ENCODE measurements at regions not wholly inside any gene's neighbourhood (a gene's known extent, or its start where the extent isn't known, plus 50 kb on each side); places are given as distances from the start of the nearest gene placed in this dataset.

DNA sequence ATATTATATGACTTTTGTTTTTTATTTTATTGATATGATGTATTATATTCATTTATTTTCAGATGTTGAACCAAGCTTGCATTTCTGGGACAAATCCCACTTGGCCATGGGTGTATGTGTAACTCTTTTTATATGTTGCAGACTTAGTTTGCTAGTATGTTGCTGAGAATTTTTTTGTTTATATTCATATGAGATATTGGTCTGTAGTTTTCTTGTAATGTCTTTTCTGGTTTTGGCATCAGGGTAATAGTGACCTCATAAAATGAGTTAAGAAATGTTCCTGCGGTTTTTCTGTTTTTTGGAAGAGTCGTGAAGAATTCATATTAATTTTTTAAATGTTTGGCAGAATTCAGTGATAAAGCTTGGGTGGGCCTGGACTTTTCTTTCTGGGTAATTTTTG lies 88.7 kb downstream of the ASB1 start:
- Histone ChIP-seq H3K27me3 (ENCODE audit: insufficient read depth, insufficient read length) (no peaks in the 10 kb centered on the region), H3K36me3 (ENCODE audit: insufficient read depth, insufficient read length, low read length) (no peaks in the 10 kb centered on the region), H3K9me3 (ENCODE audit: insufficient read depth, low read length) (no peaks in the 10 kb centered on the region), H3K4me3 (ENCODE audit: insufficient read length, low read depth) (no peak overlapping the region), H3K4me1 (ENCODE audit: insufficient read depth, insufficient read length) (peaks cover 11% of the 10 kb centered on the region), H3K9ac (ENCODE audit: insufficient read length, low read depth) (no peak overlapping the region)
- TF ChIP-seq SUZ12 (IDR thresholded peaks at IDR 0.05; ENCODE audit: extremely low read depth, insufficient read depth, insufficient read length), result no peak
- no peak for DNase-seq (ENCODE audit: low read depth, low spot score)

DNA sequence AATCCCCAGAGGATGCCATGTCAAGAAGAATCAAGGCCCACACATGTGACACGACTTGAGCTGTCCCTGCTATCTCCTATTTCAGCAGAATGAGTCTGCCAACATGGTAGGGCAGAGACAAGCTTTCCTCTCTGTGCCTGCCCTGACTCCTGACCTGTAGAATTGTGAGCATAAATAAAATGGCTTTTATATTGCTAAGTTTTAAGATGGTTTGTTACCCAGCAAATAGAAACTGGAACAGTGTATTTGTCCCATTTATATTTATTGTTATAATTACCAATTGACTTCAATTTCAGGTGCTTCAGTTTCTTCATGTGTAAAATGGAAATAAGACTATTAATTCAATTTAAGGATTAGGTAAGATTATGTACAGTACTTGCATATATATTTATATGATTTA lies 90.5 kb downstream of the ASB1 start:
- no peaks in the 10 kb centered on the region for H3K36me3 ChIP-seq (ENCODE audit: insufficient read depth, insufficient read length, low read length)
- peaks cover 3% of the 10 kb centered on the region for H3K4me1 ChIP-seq (ENCODE audit: insufficient read depth, insufficient read length)
- no peaks in the 10 kb centered on the region for H3K27me3 ChIP-seq (ENCODE audit: insufficient read depth, insufficient read length)
- no peak overlapping the region for H3K4me3 ChIP-seq (ENCODE audit: insufficient read length, low read depth)
- no peak overlapping the region for H3K9ac ChIP-seq (ENCODE audit: insufficient read length, low read depth)
- no peak for DNase-seq (ENCODE audit: low read depth, low spot score)
- no peak for TF ChIP-seq YY1 (IDR thresholded peaks at IDR 0.05; ENCODE audit: insufficient read depth, insufficient read length)
- no peak for TF ChIP-seq SUZ12 (IDR thresholded peaks at IDR 0.05; ENCODE audit: extremely low read depth, insufficient read depth, insufficient read length)
- no peak for TF ChIP-seq ZNF274 (IDR thresholded peaks at IDR 0.05; ENCODE audit: low read depth, low read length)
- no peaks in the 10 kb centered on the region for H3K9me3 ChIP-seq (ENCODE audit: insufficient read depth, low read length)

DNA sequence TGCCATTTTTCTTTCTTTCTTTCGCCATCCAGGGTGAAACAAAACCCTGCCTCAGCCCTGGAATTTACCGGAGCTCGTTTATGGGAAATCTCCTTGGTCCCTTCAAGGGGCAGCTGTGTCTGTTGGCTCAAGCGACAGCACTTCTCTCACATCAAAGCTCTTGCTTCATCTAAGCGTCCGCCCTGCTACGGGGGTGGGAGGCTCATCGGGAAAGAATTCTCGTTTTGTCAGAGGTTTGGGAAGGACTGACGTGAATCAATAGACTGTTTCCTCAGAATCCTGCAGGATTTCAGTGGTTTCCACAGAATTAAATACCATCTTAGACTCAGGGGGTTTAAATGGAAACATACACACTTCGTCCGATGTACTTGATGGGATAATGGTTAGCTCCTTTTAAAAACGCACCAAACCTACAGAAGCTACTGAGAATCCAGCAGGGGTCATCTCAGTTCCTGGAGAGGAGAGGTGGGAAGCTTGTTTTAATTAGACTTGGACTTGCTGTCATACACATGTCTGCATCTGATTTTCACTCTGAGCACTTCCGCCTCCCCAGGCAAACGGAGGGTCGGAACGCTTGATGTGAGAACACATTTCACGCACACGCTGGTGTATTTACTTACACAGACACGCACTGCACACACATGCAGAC lies 91.6 kb downstream of the ASB1 start:
- Histone ChIP-seq H3K27me3 (ENCODE audit: insufficient read depth, insufficient read length) (no peaks in the 10 kb centered on the region), H3K9ac (ENCODE audit: insufficient read length, low read depth) (no peak overlapping the region), H3K4me1 (ENCODE audit: insufficient read depth, insufficient read length) (peaks cover 6% of the 10 kb centered on the region), H3K9me3 (ENCODE audit: insufficient read depth, low read length) (no peaks in the 10 kb centered on the region), H3K4me3 (ENCODE audit: insufficient read length, low read depth) (no peak overlapping the region), H3K36me3 (ENCODE audit: insufficient read depth, insufficient read length, low read length) (no peaks in the 10 kb centered on the region)
- TF ChIP-seq YY1 (IDR thresholded peaks at IDR 0.05; ENCODE audit: insufficient read depth, insufficient read length) (no peak), ZNF274 (IDR thresholded peaks at IDR 0.05; ENCODE audit: low read depth, low read length) (no peak), SUZ12 (IDR thresholded peaks at IDR 0.05; ENCODE audit: extremely low read depth, insufficient read depth, insufficient read length) (no peak)
- no peak for DNase-seq (ENCODE audit: low read depth, low spot score)

- Histone ChIP-seq H3K36me3 (ENCODE audit: insufficient read depth, insufficient read length, low read length) (no peaks in the 10 kb centered on the region), H3K9me3 (ENCODE audit: insufficient read depth, low read length) (no peaks in the 10 kb centered on the region), H3K27me3 (ENCODE audit: insufficient read depth, insufficient read length) (no peaks in the 10 kb centered on the region), H3K4me3 (ENCODE audit: insufficient read length, low read depth) (no peak overlapping the region), H3K9ac (ENCODE audit: insufficient read length, low read depth) (no peak overlapping the region), H3K4me1 (ENCODE audit: insufficient read depth, insufficient read length) (peaks cover 6% of the 10 kb centered on the region)
- TF ChIP-seq SUZ12 (IDR thresholded peaks at IDR 0.05; ENCODE audit: extremely low read depth, insufficient read depth, insufficient read length), result no peak
- no peak for TF ChIP-seq YY1 (IDR thresholded peaks at IDR 0.05; ENCODE audit: insufficient read depth, insufficient read length)
- no peak for TF ChIP-seq ZNF274 (IDR thresholded peaks at IDR 0.05; ENCODE audit: low read depth, low read length)
- DNase-seq (ENCODE audit: low read depth, low spot score), result no peak
Measured at GRCh38 chr2:238518821-238519186, 92.1 kb downstream of the ASB1 start.

GRCh38 chr2:238520359-238520886 lies 93.7 kb downstream of the ASB1 start:
- H3K9ac ChIP-seq (ENCODE audit: insufficient read length, low read depth), result no peak overlapping the region
- H3K4me3 ChIP-seq (ENCODE audit: insufficient read length, low read depth), result no peak overlapping the region
- TF ChIP-seq ZNF274 (IDR thresholded peaks at IDR 0.05; ENCODE audit: low read depth, low read length), result no peak
- no peak for TF ChIP-seq YY1 (IDR thresholded peaks at IDR 0.05; ENCODE audit: insufficient read depth, insufficient read length)
- TF ChIP-seq SUZ12 (IDR thresholded peaks at IDR 0.05; ENCODE audit: extremely low read depth, insufficient read depth, insufficient read length), result no peak
- no peak for DNase-seq (ENCODE audit: low read depth, low spot score)
- H3K36me3 ChIP-seq (ENCODE audit: insufficient read depth, insufficient read length, low read length), result no peaks in the 10 kb centered on the region
- no peaks in the 10 kb centered on the region for H3K27me3 ChIP-seq (ENCODE audit: insufficient read depth, insufficient read length)
- H3K9me3 ChIP-seq (ENCODE audit: insufficient read depth, low read length), result no peaks in the 10 kb centered on the region
- peaks cover 6% of the 10 kb centered on the region for H3K4me1 ChIP-seq (ENCODE audit: insufficient read depth, insufficient read length)

GRCh38 chr2:238521002-238521401 lies 94.3 kb downstream of the ASB1 start:
- Histone ChIP-seq H3K4me3 (ENCODE audit: insufficient read length, low read depth) (no peak overlapping the region), H3K27me3 (ENCODE audit: insufficient read depth, insufficient read length) (no peaks in the 10 kb centered on the region), H3K4me1 (ENCODE audit: insufficient read depth, insufficient read length) (peaks cover 6% of the 10 kb centered on the region), H3K36me3 (ENCODE audit: insufficient read depth, insufficient read length, low read length) (no peaks in the 10 kb centered on the region), H3K9me3 (ENCODE audit: insufficient read depth, low read length) (no peaks in the 10 kb centered on the region), H3K9ac (ENCODE audit: insufficient read length, low read depth) (no peak overlapping the region)
- no peak for DNase-seq (ENCODE audit: low read depth, low spot score)
- TF ChIP-seq YY1 (IDR thresholded peaks at IDR 0.05; ENCODE audit: insufficient read depth, insufficient read length) (no peak), SUZ12 (IDR thresholded peaks at IDR 0.05; ENCODE audit: extremely low read depth, insufficient read depth, insufficient read length) (no peak), ZNF274 (IDR thresholded peaks at IDR 0.05; ENCODE audit: low read depth, low read length) (no peak)

- Histone ChIP-seq H3K27me3 (ENCODE audit: insufficient read depth, insufficient read length) (no peaks in the 10 kb centered on the region), H3K9ac (ENCODE audit: insufficient read length, low read depth) (no peak overlapping the region), H3K4me3 (ENCODE audit: insufficient read length, low read depth) (no peak overlapping the region), H3K4me1 (ENCODE audit: insufficient read depth, insufficient read length) (peaks cover 6% of the 10 kb centered on the region), H3K36me3 (ENCODE audit: insufficient read depth, insufficient read length, low read length) (no peaks in the 10 kb centered on the region), H3K9me3 (ENCODE audit: insufficient read depth, low read length) (no peaks in the 10 kb centered on the region)
- no peak for TF ChIP-seq SUZ12 (IDR thresholded peaks at IDR 0.05; ENCODE audit: extremely low read depth, insufficient read depth, insufficient read length)
- no peak for TF ChIP-seq ZNF274 (IDR thresholded peaks at IDR 0.05; ENCODE audit: low read depth, low read length)
- TF ChIP-seq YY1 (IDR thresholded peaks at IDR 0.05; ENCODE audit: insufficient read depth, insufficient read length), result no peak
- no peak for DNase-seq (ENCODE audit: low read depth, low spot score)
Measured at GRCh38 chr2:238521870-238522269, 95.1 kb downstream of the ASB1 start.

Measured in NT2/D1 (cell line).